ENCODE measurements at regions not wholly inside any gene's neighbourhood (a gene's known extent, or its start where the extent isn't known, plus 50 kb on each side); places are given as distances from the start of the nearest gene placed in this dataset.
"Not testable (repeated sequence)": the region's sequence is repeated elsewhere in the genome, so short reads cannot be mapped to it uniquely, and the experiment has no call there.

GRCh38 chr10:28869606-28870201 is 192.4 kb downstream of the BAMBI start:
- no peak for DNase-seq

GRCh38 chr10:28871665-28872064 is 194.3 kb downstream of the BAMBI start:
- DNase-seq, result no peak

- DNase-seq, result no peak
Measured at GRCh38 chr10:28872587-28873165, 195.4 kb downstream of the BAMBI start.

GRCh38 chr10:28873540-28873939 is 196.2 kb downstream of the BAMBI start:
- no peak for DNase-seq

- no peak for DNase-seq
Measured at GRCh38 chr10:28874210-28874609, 196.9 kb downstream of the BAMBI start.

- DNase-seq, result no peak
Measured at GRCh38 chr10:28875549-28876081, 198.3 kb downstream of the BAMBI start.

- no peak for DNase-seq
Measured at GRCh38 chr10:28878236-28878970, 201.1 kb downstream of the BAMBI start.

- DNase-seq, result no peak
Measured at GRCh38 chr10:28879246-28879645, 201.9 kb downstream of the BAMBI start.

GRCh38 chr10:28879875-28880682 is 202.8 kb downstream of the BAMBI start:
- DNase-seq, result no peak

GRCh38 chr10:28880683-28880950 is 203.3 kb downstream of the BAMBI start:
- no peak for DNase-seq

- DNase-seq, result no peak
Measured at GRCh38 chr10:28881171-28881882, 204.0 kb downstream of the BAMBI start.

- no peak for DNase-seq
Measured at GRCh38 chr10:28883741-28884423, 206.6 kb downstream of the BAMBI start.

GRCh38 chr10:28890121-28890950 is 213.0 kb downstream of the BAMBI start:
- no peak for DNase-seq

- DNase-seq, result no peak
Measured at GRCh38 chr10:28891058-28891713, 213.9 kb downstream of the BAMBI start.

- DNase-seq, result no peak
Measured at GRCh38 chr10:28892818-28893547, 215.7 kb downstream of the BAMBI start.

- no peak for DNase-seq
Measured at GRCh38 chr10:28894146-28894545, 216.8 kb downstream of the BAMBI start.

GRCh38 chr10:28895671-28896070 is 218.3 kb downstream of the BAMBI start:
- DNase-seq, result not testable (repeated sequence)

- DNase-seq, result not testable (repeated sequence)
Measured at GRCh38 chr10:28896791-28897409, 219.6 kb downstream of the BAMBI start.

All from NCI-H526 (cell line).